Smooth muscle cell (in vitro differentiated cells): ENCODE measurements at regions not wholly inside any gene's neighbourhood (a gene's known extent, or its start where the extent isn't known, plus 50 kb on each side); places are given as distances from the start of the nearest gene placed in this dataset.

ENCODE experiments used
- DNase-seq: peaks from one replicate; lab custom pipeline; 2025; ENCODE audit not compliant: unreplicated experiment; lab: John Stamatoyannopoulos, UW
- H2AFZ ChIP-seq: fragments of 200-600 bp; sonication (generic); 2 replicates; pipeline ENCODE4 v1.6.0; 2016; ENCODE audit warnings: antibody characterized with exemption, low read depth, mild to moderate bottlenecking
- H3F3A ChIP-seq: fragments of 200-600 bp; sonication (generic); 2 replicates; pipeline ENCODE4 v1.6.0; 2017; ENCODE audit warnings: antibody characterized with exemption, low read depth
- H3K27ac ChIP-seq: fragments of 200-600 bp; sonication (generic); 2 replicates; pipeline ENCODE4 v1.5.1; 2016; ENCODE audit warnings: low read depth, mild to moderate bottlenecking
- H3K27me3 ChIP-seq: fragments of 200-600 bp; sonication (generic); 2 replicates; pipeline ENCODE4 v1.6.1; 2016; ENCODE audit warnings: low read depth, mild to moderate bottlenecking
- H3K36me3 ChIP-seq: fragments of 200-600 bp; sonication (generic); 2 replicates; pipeline ENCODE4 v1.5.1; 2016; ENCODE audit warnings: low read depth
- H3K4me1 ChIP-seq: fragments of 200-600 bp; sonication (generic); 2 replicates; pipeline ENCODE4 v1.5.1; 2016; ENCODE audit warnings: low read depth
- H3K4me2 ChIP-seq: fragments of 200-600 bp; sonication (generic); 2 replicates; pipeline ENCODE4 v1.6.0; 2016; ENCODE audit warnings: mild to moderate bottlenecking
- H3K4me3 ChIP-seq: fragments of 200-600 bp; sonication (generic); 2 replicates; pipeline ENCODE4 v1.5.1; 2016; ENCODE audit warnings: mild to moderate bottlenecking
- H3K79me2 ChIP-seq: fragments of 200-600 bp; sonication (generic); 2 replicates; pipeline ENCODE4 v1.6.0; 2016; ENCODE audit warnings: low read depth, mild to moderate bottlenecking
- H3K9ac ChIP-seq: fragments of 200-600 bp; sonication (generic); 2 replicates; pipeline ENCODE4 v1.6.0; 2016; ENCODE audit warnings: low read depth
- H3K9me3 ChIP-seq: fragments of 200-600 bp; sonication (generic); replicated peaks from 2 replicates; pipeline ENCODE4 v1.5.1; 2016; ENCODE audit warnings: low read depth
- H4K20me1 ChIP-seq: fragments of 200-600 bp; sonication (generic); 2 replicates; pipeline ENCODE4 v1.6.0; 2016; ENCODE audit warnings: low read depth
- WGBS: methylation state at CpG from one replicate; pipeline ENCODE4 v1.1.7; 2016; ENCODE audit warnings: low lambda C conversion rate; 5-methylcytosine and 5-hydroxymethylcytosine counted together
- TF ChIP-seq, protein P1 (sequence below): fragments of 200-600 bp; sonication (generic); IDR thresholded peaks from 2 replicates; pipeline ENCODE4 v1.5.1; 2017; ENCODE audit warnings: borderline replicate concordance, mild to moderate bottlenecking, antibody characterized with exemption; ENCODE audit not compliant: insufficient read depth, poor library complexity, severe bottlenecking

DNA sequence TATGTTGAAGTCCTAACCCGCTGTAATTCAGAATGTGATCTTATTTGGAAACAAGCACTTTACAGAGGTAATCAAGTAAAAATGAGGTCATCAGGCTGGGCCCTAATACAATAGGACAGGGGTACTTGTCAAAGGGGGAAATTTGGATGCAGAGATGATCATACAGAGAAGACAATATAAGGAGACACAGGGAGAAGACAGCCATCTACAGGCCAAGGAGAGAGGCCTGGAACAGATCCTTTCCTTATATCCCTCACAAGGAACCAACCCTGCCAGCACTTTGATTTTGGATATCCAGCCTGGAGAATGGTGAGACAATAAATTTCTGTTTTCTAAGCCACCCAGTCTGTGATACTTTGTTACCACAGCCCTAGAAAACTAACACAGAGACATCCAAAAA, 104.3 kb downstream of the METTL4 start:
- no peaks in the 10 kb centered on the region for H3K79me2 ChIP-seq
- no peaks in the 10 kb centered on the region for H3K36me3 ChIP-seq
- H2AFZ ChIP-seq = no peak overlapping the region
- H3F3A ChIP-seq = no peaks in the 10 kb centered on the region
- H4K20me1 ChIP-seq = no peaks in the 10 kb centered on the region
- no peaks in the 10 kb centered on the region for H3K27me3 ChIP-seq
- no peak overlapping the region for H3K27ac ChIP-seq
- H3K9me3 ChIP-seq = no peaks in the 10 kb centered on the region
- no peaks in the 10 kb centered on the region for H3K4me1 ChIP-seq
- H3K4me3 ChIP-seq = no peak overlapping the region
- H3K9ac ChIP-seq = no peak overlapping the region
- 97% methylated on average over 1 of the region's 1 CpG for WGBS
- DNase-seq = no peak
- TF ChIP-seq, protein P1, sequence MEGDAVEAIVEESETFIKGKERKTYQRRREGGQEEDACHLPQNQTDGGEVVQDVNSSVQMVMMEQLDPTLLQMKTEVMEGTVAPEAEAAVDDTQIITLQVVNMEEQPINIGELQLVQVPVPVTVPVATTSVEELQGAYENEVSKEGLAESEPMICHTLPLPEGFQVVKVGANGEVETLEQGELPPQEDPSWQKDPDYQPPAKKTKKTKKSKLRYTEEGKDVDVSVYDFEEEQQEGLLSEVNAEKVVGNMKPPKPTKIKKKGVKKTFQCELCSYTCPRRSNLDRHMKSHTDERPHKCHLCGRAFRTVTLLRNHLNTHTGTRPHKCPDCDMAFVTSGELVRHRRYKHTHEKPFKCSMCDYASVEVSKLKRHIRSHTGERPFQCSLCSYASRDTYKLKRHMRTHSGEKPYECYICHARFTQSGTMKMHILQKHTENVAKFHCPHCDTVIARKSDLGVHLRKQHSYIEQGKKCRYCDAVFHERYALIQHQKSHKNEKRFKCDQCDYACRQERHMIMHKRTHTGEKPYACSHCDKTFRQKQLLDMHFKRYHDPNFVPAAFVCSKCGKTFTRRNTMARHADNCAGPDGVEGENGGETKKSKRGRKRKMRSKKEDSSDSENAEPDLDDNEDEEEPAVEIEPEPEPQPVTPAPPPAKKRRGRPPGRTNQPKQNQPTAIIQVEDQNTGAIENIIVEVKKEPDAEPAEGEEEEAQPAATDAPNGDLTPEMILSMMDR = no peak
- no peak overlapping the region for H3K4me2 ChIP-seq

DNA sequence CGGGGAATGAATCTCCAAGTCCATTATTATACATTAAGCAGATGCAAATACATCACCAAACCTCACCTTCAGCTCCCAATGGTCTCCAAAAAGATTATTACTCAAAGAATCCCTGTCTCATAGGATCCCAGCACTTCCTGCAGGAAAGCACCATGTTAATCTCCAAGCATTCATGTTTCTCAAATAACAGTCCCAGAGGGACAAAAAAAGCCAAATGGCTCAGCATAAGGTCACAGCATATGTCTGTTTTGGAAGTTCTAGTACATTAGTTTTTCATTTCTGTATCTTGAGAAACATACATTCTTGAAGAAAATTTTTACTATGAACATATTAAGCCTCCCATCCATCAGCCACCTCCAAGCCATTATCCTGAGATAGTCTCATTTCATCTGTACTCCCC, 103.3 kb downstream of the METTL4 start:
- H2AFZ ChIP-seq = no peak overlapping the region
- 100% methylated on average over 1 of the region's 1 CpG for WGBS
- no peaks in the 10 kb centered on the region for H3F3A ChIP-seq
- no peak overlapping the region for H3K27ac ChIP-seq
- H3K27me3 ChIP-seq = no peaks in the 10 kb centered on the region
- H3K4me1 ChIP-seq = no peaks in the 10 kb centered on the region
- H3K9me3 ChIP-seq = no peaks in the 10 kb centered on the region
- no peak for DNase-seq
- no peak overlapping the region for H3K9ac ChIP-seq
- H3K4me2 ChIP-seq = no peak overlapping the region
- H3K36me3 ChIP-seq = no peaks in the 10 kb centered on the region
- H3K79me2 ChIP-seq = no peaks in the 10 kb centered on the region
- TF ChIP-seq, protein P1 = no peak
- H3K4me3 ChIP-seq = no peak overlapping the region
- no peaks in the 10 kb centered on the region for H4K20me1 ChIP-seq

DNA sequence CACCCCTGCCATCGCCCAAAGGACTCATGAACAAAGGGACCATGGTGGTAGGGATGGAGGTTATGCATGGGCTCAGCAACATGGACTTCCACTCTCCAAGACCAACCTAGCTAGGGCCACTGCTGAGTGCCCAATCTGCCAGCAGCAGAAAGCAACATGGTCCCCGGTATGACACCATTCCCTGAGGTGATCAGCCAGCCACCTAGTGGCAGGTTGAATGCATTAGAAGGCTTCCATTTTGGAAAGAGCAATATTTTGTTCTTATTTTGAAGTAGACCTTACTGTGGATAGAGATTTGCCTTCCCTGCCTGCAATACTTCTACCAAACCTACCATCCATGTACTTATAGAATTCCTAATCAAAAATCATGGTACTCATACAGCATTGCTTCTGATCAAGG, 99.8 kb downstream of the METTL4 start:
- Histone ChIP-seq H3K4me2 (no peak overlapping the region), H3K9ac (no peak overlapping the region), H3K9me3 (no peaks in the 10 kb centered on the region), H3K27me3 (no peaks in the 10 kb centered on the region), H4K20me1 (no peaks in the 10 kb centered on the region), H3K79me2 (no peaks in the 10 kb centered on the region), H3F3A (no peaks in the 10 kb centered on the region), H3K36me3 (no peaks in the 10 kb centered on the region), H3K27ac (no peak overlapping the region), H3K4me1 (no peaks in the 10 kb centered on the region), H3K4me3 (no peak overlapping the region), H2AFZ (no peak overlapping the region)
- DNase-seq = no peak
- WGBS = 94% methylated on average over 2 of the region's 2 CpGs
- TF ChIP-seq, protein P1 = no peak

DNA sequence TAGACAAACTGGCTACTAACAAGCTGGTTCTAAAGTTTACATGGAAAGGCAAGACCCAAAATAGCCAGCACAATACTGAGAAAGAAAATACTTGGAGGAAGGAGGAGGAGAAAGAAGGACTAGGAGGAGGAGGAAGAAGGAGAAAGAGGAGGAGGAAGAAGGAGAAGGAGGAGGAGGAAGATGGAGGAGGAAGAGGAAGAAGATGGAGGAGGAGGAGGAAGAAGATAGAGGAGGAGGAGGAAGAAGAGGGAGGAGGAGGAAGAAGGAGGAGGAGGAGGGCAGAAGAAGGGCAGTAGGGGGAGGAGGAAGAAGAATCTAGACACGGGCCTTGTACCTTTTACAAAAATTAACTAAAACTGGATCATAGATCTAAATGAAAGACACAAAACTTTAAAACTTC, 92.6 kb downstream of the METTL4 start:
- H3K27me3 ChIP-seq = no peaks in the 10 kb centered on the region

More for the DNA sequence above, 92.6 kb downstream of the METTL4 start:
- Histone ChIP-seq H3K36me3 (no peaks in the 10 kb centered on the region), H3K4me2 (no peak overlapping the region), H3K9ac (no peak overlapping the region), H3K79me2 (no peaks in the 10 kb centered on the region), H3K4me3 (no peak overlapping the region), H3K9me3 (no peaks in the 10 kb centered on the region), H3K27ac (no peak overlapping the region), H3F3A (no peaks in the 10 kb centered on the region), H2AFZ (no peak overlapping the region), H4K20me1 (no peaks in the 10 kb centered on the region), H3K4me1 (no peaks in the 10 kb centered on the region)
- no peak for DNase-seq
- TF ChIP-seq, protein P1 = no peak
- WGBS = 90% methylated on average over 1 of the region's 1 CpG
